Heart right ventricle (tissue), 16 donors: ENCODE measurements at regions not wholly inside any gene's neighbourhood (a gene's known extent, or its start where the extent isn't known, plus 50 kb on each side); places are given as distances from the start of the nearest gene placed in this dataset.

Source experiments
- ATAC-seq, 8 donors: fragments of 200-7000 bp; cut with Tn5 transposase; one replicate each; pipeline ENCODE4 v1.9.1; 2020; ENCODE audit warnings: mild to moderate bottlenecking in 8 of 8, moderate library complexity in 8 of 8, moderate number of reproducible peaks in 1 of 8
- DNase-seq, 2 donors: peaks; one replicate each; pipeline ENCODE4 v3.0.0-alpha.2; 2020
- H3K27ac ChIP-seq, 10 donors: fragments of 200-600 bp; sonication (generic) in 2 of 10; one replicate each; pipeline versions ENCODE4 v1.5.0 to v1.8.0; 2020 to 2022; ENCODE audit warnings: mild to moderate bottlenecking in 3 of 10
- H3K27me3 ChIP-seq, 7 donors: fragments of 200-600 bp; one replicate each; pipeline ENCODE4 v1.8.0; 2021 to 2022; ENCODE audit warnings: mild to moderate bottlenecking in 2 of 7
- H3K36me3 ChIP-seq, 9 donors: fragments of 200-600 bp; sonication (generic) in 1 of 9; one replicate each; pipeline versions ENCODE4 v1.5.0 to v1.8.0; 2020 to 2022; ENCODE audit warnings: mild to moderate bottlenecking in 2 of 9
- H3K4me1 ChIP-seq, 9 donors: fragments of 200-600 bp; sonication (generic) in 1 of 9; one replicate each; pipeline versions ENCODE4 v1.5.0 to v1.8.0; 2020 to 2022; ENCODE audit warnings: mild to moderate bottlenecking in 4 of 9
- H3K4me3 ChIP-seq, 10 donors: fragments of 200-600 bp; sonication (generic) in 2 of 10; one replicate each; pipeline versions ENCODE4 v1.5.0 to v1.8.0; 2020 to 2022; ENCODE audit warnings: mild to moderate bottlenecking in 7 of 10, moderate library complexity in 2 of 10
- H3K9me3 ChIP-seq, 11 donors: fragments of 200-600 bp in 10 of 11; sonication (generic) in 2 of 11; one replicate each; pipeline versions ENCODE4 v1.5.0 to v1.8.0; 2013 to 2022; ENCODE audit warnings: mild to moderate bottlenecking in 2 of 11, control low read depth in 1 of 11, moderate library complexity in 1 of 11
- WGBS, 2 donors: extraction: QIAGEN DNeasy Blood & Tissue Kit; methylation state at CpG; one replicate each; pipeline ENCODE4 v1.1.7; 2013; ENCODE audit warnings: inconsistent platforms in 1 of 2; 5-methylcytosine and 5-hydroxymethylcytosine counted together
- intact Hi-C, 10 donors: fragments of 100-400 bp; cut with DNase I; formaldehyde crosslinking; loops; one replicate each; pipeline versions ENCODE4 v1.11.1 to v1.14.2; 2022
- TF ChIP-seq, protein P1 (sequence below), 9 donors: fragments of 200-600 bp; sonication (generic) in 2 of 9; IDR thresholded peaks; one replicate each; pipeline versions ENCODE4 v1.5.0 to v1.8.0; 2021 to 2022; ENCODE audit warnings: antibody characterized with exemption in 9 of 9, mild to moderate bottlenecking in 5 of 9, moderate library complexity in 1 of 9
- donor health status: Arrhythmogenic right ventricular cardiomyopathy.
- donor health status: ischemic (EF 13 %, LVEDD 7.1; RV severe dilation, severe dysfunction).
- donor health status: healthy with polysubstance abuse.
- donor health status: DM: no; HTN: yes; CAD: no.
- donor health status: DM: no; HTN: no; CAD: no.
- donor health status: ischemic (EF 25% LVEDD 6.9; RV normal size, moderate dysfunction).
- donor health status: ischemic (EF 25% LVEDD 5.7; RV mildly dilated, moderate dysfunction).
- donor health status: healthy.
- donor health status: DM: yes; HTN: yes; CAD: no.
- donor health status: Ischemic cardiomyopathy.
- donor health status: ischemic (EF 35%, LVEDD 5.7; RV mildly dilated, moderate dysfunction).
- donor health status: nonischemic (EF 11% LVEDD 7.7; RV severe dilation, severe dysfunction).
- donor health status: DM: yes; HTN: yes; CAD: no.
- donor health status: PGD.
- donor health status: ischemic (EF 29% LVEDD 5.4; RV normal size, mild dysfunction).
- donor health status: nonischemic (EF 23%, LVEDD 6.1; RV moderate dilation, normal function).

DNA sequence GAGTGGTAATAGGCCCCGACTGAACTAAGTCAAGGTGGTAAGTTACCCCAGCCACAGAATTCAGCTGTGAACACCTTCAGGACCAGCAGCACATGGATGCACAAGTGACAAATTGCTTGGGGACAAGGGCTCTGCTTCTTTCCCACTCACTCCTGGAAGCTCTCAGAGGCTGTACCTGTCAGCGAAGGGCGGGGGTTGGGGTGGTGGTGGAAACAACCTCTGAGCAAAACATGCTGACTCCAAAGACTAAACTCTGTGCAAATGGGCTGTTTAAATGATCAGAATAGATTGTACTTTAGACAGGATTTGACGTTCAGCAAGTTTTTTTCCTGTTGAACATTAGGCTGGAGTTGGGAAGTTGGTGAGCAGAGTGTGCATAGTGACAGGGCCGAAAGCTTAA, 544.5 kb upstream of the ZNF608 start:
- no peak overlapping the region for H3K4me3 ChIP-seq
- peaks cover 0 to 13% (median 0%) of the 10 kb centered on the region in 9 donors for H3K4me1 ChIP-seq
- no peaks in the 10 kb centered on the region for H3K9me3 ChIP-seq
- no peak for ATAC-seq
- H3K36me3 ChIP-seq = no peaks in the 10 kb centered on the region
- 90 to 94% methylated on average over 5 of the region's 5 CpGs for WGBS, 2 donors
- TF ChIP-seq, protein P1, sequence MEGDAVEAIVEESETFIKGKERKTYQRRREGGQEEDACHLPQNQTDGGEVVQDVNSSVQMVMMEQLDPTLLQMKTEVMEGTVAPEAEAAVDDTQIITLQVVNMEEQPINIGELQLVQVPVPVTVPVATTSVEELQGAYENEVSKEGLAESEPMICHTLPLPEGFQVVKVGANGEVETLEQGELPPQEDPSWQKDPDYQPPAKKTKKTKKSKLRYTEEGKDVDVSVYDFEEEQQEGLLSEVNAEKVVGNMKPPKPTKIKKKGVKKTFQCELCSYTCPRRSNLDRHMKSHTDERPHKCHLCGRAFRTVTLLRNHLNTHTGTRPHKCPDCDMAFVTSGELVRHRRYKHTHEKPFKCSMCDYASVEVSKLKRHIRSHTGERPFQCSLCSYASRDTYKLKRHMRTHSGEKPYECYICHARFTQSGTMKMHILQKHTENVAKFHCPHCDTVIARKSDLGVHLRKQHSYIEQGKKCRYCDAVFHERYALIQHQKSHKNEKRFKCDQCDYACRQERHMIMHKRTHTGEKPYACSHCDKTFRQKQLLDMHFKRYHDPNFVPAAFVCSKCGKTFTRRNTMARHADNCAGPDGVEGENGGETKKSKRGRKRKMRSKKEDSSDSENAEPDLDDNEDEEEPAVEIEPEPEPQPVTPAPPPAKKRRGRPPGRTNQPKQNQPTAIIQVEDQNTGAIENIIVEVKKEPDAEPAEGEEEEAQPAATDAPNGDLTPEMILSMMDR (IDR thresholded peaks at IDR 0.05) = no peak
- H3K27ac ChIP-seq = no peak overlapping the region
- DNase-seq = no peak
- no peaks in the 10 kb centered on the region for H3K27me3 ChIP-seq
- intact Hi-C loops = no loop called here

DNA sequence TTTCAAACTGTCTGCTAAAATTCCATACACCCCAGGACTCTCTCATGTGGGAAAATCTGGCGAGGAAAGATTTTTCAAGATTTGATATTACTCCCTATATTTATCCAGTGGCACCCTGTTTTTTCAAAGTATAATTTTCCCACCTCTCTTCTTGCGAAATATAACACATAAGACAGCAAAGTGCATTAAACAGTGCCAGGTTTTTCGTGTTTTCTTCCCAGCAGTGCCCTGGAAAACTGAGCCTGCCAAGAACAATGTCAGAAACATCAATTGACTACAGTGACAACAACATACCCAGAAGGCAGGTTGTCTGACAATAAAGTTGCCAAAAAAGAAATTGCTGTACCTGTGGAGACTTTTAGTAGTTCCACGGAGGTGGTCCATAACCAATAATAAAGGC, 545.0 kb upstream of the ZNF608 start:
- no peaks in the 10 kb centered on the region for H3K9me3 ChIP-seq
- H3K36me3 ChIP-seq = no peaks in the 10 kb centered on the region
- TF ChIP-seq, protein P1 (IDR thresholded peaks at IDR 0.05) = no peak
- intact Hi-C loops = no loop called here
- H3K27ac ChIP-seq = no peak overlapping the region
- no peak overlapping the region for H3K4me3 ChIP-seq
- ATAC-seq = no peak
- H3K4me1 ChIP-seq = peaks cover 0 to 13% (median 0%) of the 10 kb centered on the region in 9 donors
- DNase-seq = no peak
- WGBS, 2 donors = 80 to 83% methylated on average over 4 of the region's 4 CpGs
- H3K27me3 ChIP-seq = no peaks in the 10 kb centered on the region

DNA sequence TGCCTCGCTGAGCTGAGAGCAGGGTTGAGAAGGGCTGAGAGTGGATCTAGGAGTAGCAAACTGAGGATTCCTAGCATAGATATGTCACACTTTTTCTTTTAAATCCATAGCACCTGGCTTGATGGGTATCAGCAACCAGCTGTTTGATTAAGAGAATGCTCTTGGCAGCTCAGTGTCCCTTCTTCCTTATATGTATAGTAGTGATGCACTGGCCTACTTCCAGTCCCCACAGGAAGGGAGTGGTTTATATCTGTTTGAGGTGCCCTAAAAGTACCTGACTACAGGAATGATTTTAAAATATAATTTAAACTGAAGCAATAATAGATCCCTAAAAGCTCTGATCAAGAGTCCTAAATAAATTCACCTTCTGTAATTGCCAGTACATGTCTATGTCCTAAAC, 546.8 kb upstream of the ZNF608 start:
- H3K27ac ChIP-seq = no peak overlapping the region
- no peak for ATAC-seq
- peaks cover 0 to 22% (median 0%) of the 10 kb centered on the region in 9 donors for H3K4me1 ChIP-seq
- intact Hi-C loops = no loop called here
- TF ChIP-seq, protein P1 (IDR thresholded peaks at IDR 0.05) = no peak
- no peak overlapping the region for H3K4me3 ChIP-seq
- DNase-seq = no peak
- H3K9me3 ChIP-seq = no peaks in the 10 kb centered on the region
- WGBS, 2 donors = 82 to 97% methylated on average over 1 of the region's 1 CpG
- no peaks in the 10 kb centered on the region for H3K36me3 ChIP-seq
- H3K27me3 ChIP-seq = no peaks in the 10 kb centered on the region

DNA sequence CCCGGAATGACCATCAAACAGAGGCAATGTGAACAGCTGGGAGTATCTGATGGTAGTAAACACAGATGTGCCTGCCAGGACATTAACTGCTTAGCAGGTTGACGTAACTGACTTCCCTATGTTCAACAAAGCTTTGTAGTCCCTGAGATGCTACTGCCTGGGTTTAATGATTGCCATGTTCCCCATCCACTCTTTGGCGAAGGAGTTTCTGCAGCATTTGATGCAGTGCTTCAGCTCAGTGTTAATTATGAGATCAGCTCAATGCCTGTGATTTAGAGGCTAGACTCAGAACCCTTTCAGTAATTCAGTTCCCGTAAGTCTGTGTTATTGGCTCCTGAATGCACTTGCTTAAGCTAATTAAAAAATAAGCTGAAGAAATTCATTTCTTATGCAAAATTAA, 547.3 kb upstream of the ZNF608 start:
- H3K9me3 ChIP-seq = no peaks in the 10 kb centered on the region
- no peak for ATAC-seq
- H3K36me3 ChIP-seq = no peaks in the 10 kb centered on the region
- intact Hi-C loops = no loop called here
- 88 to 90% methylated on average over 4 of the region's 4 CpGs for WGBS, 2 donors
- TF ChIP-seq, protein P1 (IDR thresholded peaks at IDR 0.05) = no peak
- DNase-seq = no peak
- no peak overlapping the region for H3K4me3 ChIP-seq
- H3K27ac ChIP-seq = no peak overlapping the region
- peaks cover 0 to 22% (median 5%) of the 10 kb centered on the region in 9 donors for H3K4me1 ChIP-seq
- H3K27me3 ChIP-seq = no peaks in the 10 kb centered on the region
